Pancreas (tissue), 10 donors: ENCODE measurements at regions not wholly inside any gene's neighbourhood (a gene's known extent, or its start where the extent isn't known, plus 50 kb on each side); places are given as distances from the start of the nearest gene placed in this dataset.

ENCODE experiments used
- ATAC-seq, 4 donors: fragments of 200-7000 bp; cut with Tn5 transposase; one replicate each; pipeline versions ENCODE4 v1.8.0 to v1.9.1; 2020; ENCODE audit warnings: mild to moderate bottlenecking in 4 of 4, moderate library complexity in 4 of 4
- DNase-seq, 6 donors: peaks; one replicate each; pipeline ENCODE4 v3.0.0-alpha.2; 2020
- FAIRE-seq: peaks from 2 replicates; lab custom pipeline; 2012; peaks lifted over from hg19 to GRCh38; lab: Jason Lieb, UNC
- H3K27ac ChIP-seq, 4 donors: fragments of 200-600 bp; sonication (generic); 1 replicate in 3 of 4; 2 replicates in 1 of 4; pipeline versions ENCODE4 v1.5.0 to v1.8.0; 2020
- H3K27me3 ChIP-seq, 4 donors: fragments of 200-600 bp; one replicate each; pipeline ENCODE4 v1.8.0; 2021
- H3K36me3 ChIP-seq, 3 donors: fragments of 200-600 bp; sonication (generic) in 1 of 3; one replicate each; pipeline versions ENCODE4 v1.5.0 to v1.8.0; 2020 to 2021
- H3K4me1 ChIP-seq, 3 donors: fragments of 200-600 bp; one replicate each; pipeline ENCODE4 v1.8.0; 2021
- H3K4me3 ChIP-seq, 4 donors: fragments of 200-600 bp; sonication (generic) in 2 of 4; one replicate each; pipeline versions ENCODE4 v1.5.0 to v1.8.0; 2020 to 2021
- H3K9me3 ChIP-seq, 4 donors: fragments of 200-600 bp; one replicate each; pipeline ENCODE4 v1.8.0; 2021
- WGBS, 2 donors: extraction: QIAGEN DNeasy Blood & Tissue Kit; methylation state at CpG; one replicate each; pipeline ENCODE4 v1.1.7; 2013; 5-methylcytosine and 5-hydroxymethylcytosine counted together
- intact Hi-C, 3 donors: fragments of 100-400 bp; cut with DNase I; formaldehyde crosslinking; loops; one replicate each; pipeline versions ENCODE4 v1.11.1 to v1.14.2; 2022
- TF ChIP-seq, protein P1 (sequence below), 4 donors: fragments of 200-600 bp; sonication (generic) in 3 of 4; IDR thresholded peaks; one replicate each; pipeline versions ENCODE4 v1.5.0 to v1.8.0; 2021; ENCODE audit warnings: antibody characterized with exemption in 4 of 4
- donor health status: healthy with polysubstance abuse.
- donor health status: DM: no; HTN: no; CAD: no; lungs with moderate emphysema.
- donor health status: DM: no; HTN: no; CAD: no.
- donor health status: control.
- donor health status: control.
- donor health status: Bipolar disorder and iron deficiency.
- donor health status: DM: yes; HTN: yes; CAD: no.
- donor health status: DM: no; HTN: no; CAD: no.
- donor health status: DM: no; HTN: no; CAD: no.
- donor health status: DM: yes; HTN: yes; CAD: no.

DNA sequence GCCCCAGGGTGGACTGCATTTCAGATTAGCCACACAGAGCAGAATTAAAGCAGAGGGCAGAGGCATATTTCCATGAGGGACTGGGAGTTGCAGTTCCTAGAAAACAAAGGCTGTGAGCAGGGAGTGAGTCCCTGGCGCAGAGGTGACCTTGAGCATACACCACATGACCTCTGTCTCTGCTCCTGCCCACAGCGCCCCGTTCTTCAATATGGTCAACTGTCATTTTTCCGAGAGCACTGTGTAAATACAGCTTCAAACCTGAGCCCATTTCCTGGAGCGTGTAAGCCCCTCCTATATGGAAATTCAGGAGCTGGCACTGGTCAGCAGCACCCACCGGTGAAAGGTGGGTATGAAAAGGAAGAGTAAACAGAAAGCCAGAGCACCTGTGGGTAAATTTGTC, 192.2 kb upstream of the PELI2 start:
- peak overlapping the region in 2 of 4 donors; percentile 16 to 22 for H3K27ac ChIP-seq
- intact Hi-C loops = no loop called here
- FAIRE-seq = no peak

DNA sequence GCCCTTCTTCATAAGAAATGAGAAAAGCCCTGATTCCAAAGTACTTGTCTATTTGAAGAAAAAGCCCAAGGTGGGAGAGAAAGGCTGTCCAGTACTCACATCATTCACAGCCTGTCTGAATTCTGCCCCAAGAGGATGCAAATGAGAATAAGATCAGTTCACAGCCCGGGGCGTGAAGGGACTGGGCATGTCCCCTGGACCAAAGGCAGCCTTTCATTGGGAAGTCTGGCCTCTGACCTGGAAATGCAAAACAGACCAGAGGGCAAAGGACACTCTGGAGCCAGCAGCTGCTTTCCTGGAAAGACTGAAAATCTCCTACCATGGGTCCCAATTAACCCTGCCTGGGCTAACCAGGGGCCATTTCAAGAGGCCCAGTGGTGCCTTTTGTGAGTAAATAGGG, 191.2 kb upstream of the PELI2 start:
- DNase-seq = no peak
- no peaks in the 10 kb centered on the region for H3K36me3 ChIP-seq
- ATAC-seq = peak in 2 of 4 donors; percentile 4 to 7
- no peak overlapping the region for H3K27ac ChIP-seq
- intact Hi-C loops = no loop called here
- WGBS, 2 donors = 80 to 85% methylated on average over 2 of the region's 2 CpGs
- H3K4me3 ChIP-seq = no peak overlapping the region
- H3K9me3 ChIP-seq = no peaks in the 10 kb centered on the region
- H3K27me3 ChIP-seq = no peaks in the 10 kb centered on the region
- TF ChIP-seq, protein P1, sequence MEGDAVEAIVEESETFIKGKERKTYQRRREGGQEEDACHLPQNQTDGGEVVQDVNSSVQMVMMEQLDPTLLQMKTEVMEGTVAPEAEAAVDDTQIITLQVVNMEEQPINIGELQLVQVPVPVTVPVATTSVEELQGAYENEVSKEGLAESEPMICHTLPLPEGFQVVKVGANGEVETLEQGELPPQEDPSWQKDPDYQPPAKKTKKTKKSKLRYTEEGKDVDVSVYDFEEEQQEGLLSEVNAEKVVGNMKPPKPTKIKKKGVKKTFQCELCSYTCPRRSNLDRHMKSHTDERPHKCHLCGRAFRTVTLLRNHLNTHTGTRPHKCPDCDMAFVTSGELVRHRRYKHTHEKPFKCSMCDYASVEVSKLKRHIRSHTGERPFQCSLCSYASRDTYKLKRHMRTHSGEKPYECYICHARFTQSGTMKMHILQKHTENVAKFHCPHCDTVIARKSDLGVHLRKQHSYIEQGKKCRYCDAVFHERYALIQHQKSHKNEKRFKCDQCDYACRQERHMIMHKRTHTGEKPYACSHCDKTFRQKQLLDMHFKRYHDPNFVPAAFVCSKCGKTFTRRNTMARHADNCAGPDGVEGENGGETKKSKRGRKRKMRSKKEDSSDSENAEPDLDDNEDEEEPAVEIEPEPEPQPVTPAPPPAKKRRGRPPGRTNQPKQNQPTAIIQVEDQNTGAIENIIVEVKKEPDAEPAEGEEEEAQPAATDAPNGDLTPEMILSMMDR (IDR thresholded peaks at IDR 0.05) = no peak
- no peak for FAIRE-seq
- H3K4me1 ChIP-seq = peaks cover 24 to 40% (median 37%) of the 10 kb centered on the region in 3 donors

More for the DNA sequence above, 192.2 kb upstream of the PELI2 start:
- Histone ChIP-seq H3K9me3 (no peaks in the 10 kb centered on the region), H3K27me3 (no peaks in the 10 kb centered on the region), H3K36me3 (no peaks in the 10 kb centered on the region), H3K4me3 (no peak overlapping the region), H3K4me1 (peaks cover 24 to 40% (median 37%) of the 10 kb centered on the region in 3 donors)
- 11% methylated on average over 6 of the region's 6 CpGs for WGBS, 2 donors
- DNase-seq (peak in 4 of 6 donors; percentile 37 to 76 (median 49)), ATAC-seq (peak; percentile 64 to 88 (median 86))
- TF ChIP-seq, protein P1 (IDR thresholded peaks at IDR 0.05) = no peak

DNA sequence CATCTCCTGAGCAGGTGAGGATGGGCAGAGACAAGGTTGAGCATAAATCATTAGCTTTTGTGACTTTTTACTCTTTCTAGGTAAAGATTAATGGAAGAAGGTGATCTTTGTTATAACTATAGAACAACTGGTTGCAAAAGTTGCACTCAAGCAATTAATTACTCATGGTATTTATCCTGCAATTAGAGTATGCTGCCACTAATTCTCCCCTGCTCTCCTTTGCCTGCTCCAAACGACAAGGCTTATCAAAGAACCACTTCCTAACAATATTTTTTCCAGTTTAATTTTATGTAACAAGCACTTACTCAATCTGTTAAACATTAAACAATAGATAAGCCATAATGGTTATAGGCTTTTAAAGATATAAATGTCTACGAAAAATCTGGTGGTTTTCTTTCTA, 189.9 kb upstream of the PELI2 start:
- ATAC-seq (peak; percentile 49 to 71 (median 66)), DNase-seq (no peak), FAIRE-seq (peak; percentile 87)
- peaks cover 20 to 32% (median 28%) of the 10 kb centered on the region in 3 donors for H3K4me1 ChIP-seq
- no peaks in the 10 kb centered on the region for H3K36me3 ChIP-seq
- 7 to 8% methylated on average over 2 of the region's 2 CpGs for WGBS, 2 donors
- H3K4me3 ChIP-seq = no peak overlapping the region
- TF ChIP-seq, protein P1 (IDR thresholded peaks at IDR 0.05) = no peak
- no peaks in the 10 kb centered on the region for H3K9me3 ChIP-seq
- intact Hi-C loops = no loop called here
- no peaks in the 10 kb centered on the region for H3K27me3 ChIP-seq
- H3K27ac ChIP-seq = peak overlapping the region in 1 of 4 donors; percentile 4

DNA sequence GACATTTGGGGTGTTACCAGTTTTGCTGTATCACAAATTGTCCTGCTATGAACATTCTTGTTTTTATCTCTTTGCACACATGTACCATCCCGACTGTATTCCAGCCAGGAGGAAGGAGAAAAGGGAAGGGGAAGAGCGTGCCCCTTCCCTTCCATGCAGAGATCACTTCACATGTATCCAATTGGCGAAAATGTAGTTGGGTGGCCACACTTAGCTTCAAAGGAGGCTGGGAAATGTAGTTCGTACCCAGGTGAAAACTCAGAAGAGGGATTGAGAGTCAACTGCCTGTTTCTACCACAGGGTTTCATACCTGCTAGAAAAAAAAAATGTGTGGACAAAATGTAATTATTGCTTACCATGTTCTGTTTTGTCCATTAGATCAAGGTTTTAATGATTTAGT, 189.1 kb upstream of the PELI2 start:
- TF ChIP-seq, protein P1 (IDR thresholded peaks at IDR 0.05) = no peak
- Histone ChIP-seq H3K9me3 (no peaks in the 10 kb centered on the region), H3K36me3 (no peaks in the 10 kb centered on the region), H3K27me3 (no peaks in the 10 kb centered on the region), H3K4me1 (peaks cover 20 to 32% (median 28%) of the 10 kb centered on the region in 3 donors), H3K4me3 (no peak overlapping the region), H3K27ac (no peak overlapping the region)
- intact Hi-C loops = no loop called here
- WGBS, 2 donors = 83 to 84% methylated on average over 4 of the region's 4 CpGs
- no peak for DNase-seq
- FAIRE-seq = no peak
- no peak for ATAC-seq

DNA sequence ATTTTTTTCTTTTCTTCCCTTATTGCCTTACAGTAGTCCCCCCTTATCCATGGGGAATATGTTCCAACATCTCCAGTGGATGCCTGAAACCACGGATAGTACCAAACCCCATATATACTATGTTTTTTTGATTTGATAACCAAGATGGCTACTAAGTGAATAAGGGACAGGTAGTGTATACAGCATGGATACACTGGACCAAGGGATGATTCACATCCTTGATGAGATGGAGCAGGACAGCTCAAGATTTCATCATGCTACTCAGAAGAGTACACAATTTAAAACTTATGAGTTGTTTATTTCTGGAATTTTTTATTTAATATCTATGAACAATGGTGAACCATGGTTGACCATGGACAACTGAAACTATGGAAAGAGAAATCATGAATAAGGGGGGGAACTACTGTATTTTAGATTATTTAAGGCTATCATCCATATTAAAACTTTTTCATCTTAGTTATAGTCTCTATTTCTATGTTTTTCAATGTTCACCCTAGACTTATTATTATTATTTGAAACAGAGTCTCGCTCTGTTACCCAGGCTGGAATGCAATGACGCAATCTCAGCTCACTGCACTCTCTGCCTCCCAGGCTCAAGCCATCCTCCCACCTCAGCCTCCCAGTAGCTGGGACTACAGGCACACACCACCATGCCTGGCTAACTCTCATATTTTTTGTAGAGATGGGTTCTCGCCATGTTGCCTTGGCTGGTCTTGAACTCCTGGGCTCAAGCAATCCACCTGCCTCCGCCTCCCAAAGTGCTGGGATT, 188.0 kb upstream of the PELI2 start:
- ATAC-seq (no peak), DNase-seq (no peak), FAIRE-seq (no peak)
- H3K27me3 ChIP-seq = no peaks in the 10 kb centered on the region
- TF ChIP-seq, protein P1 (IDR thresholded peaks at IDR 0.05) = no peak
- peaks cover 20 to 29% (median 27%) of the 10 kb centered on the region in 3 donors for H3K4me1 ChIP-seq
- 90 to 95% methylated on average over 5 of the region's 5 CpGs for WGBS, 2 donors
- H3K36me3 ChIP-seq = no peaks in the 10 kb centered on the region
- H3K27ac ChIP-seq = no peak overlapping the region
- intact Hi-C loops = no loop called here
- H3K9me3 ChIP-seq = no peaks in the 10 kb centered on the region
- H3K4me3 ChIP-seq = no peak overlapping the region
